ENCODE measurements at regions not wholly inside any gene's neighbourhood (a gene's known extent, or its start where the extent isn't known, plus 50 kb on each side); places are given as distances from the start of the nearest gene placed in this dataset.
"Not testable (repeated sequence)": the region's sequence is repeated elsewhere in the genome, so short reads cannot be mapped to it uniquely, and the experiment has no call there.

- no peaks in the 10 kb centered on the region for H3K36me3 Mint-ChIP-seq (ENCODE audit: low read depth)
- no peaks in the 10 kb centered on the region for H3K27me3 Mint-ChIP-seq
- no peak overlapping the region for H3K4me3 Mint-ChIP-seq
- H3K9me3 Mint-ChIP-seq, result no peaks in the 10 kb centered on the region
- no peak overlapping the region for H3K27ac Mint-ChIP-seq
- no peak for DNase-seq
- ChIA-PET CTCF (no interaction called here), POLR2A (no interaction called here)
- no peaks in the 10 kb centered on the region for H3K4me1 Mint-ChIP-seq
These were observed 61.4 kb downstream of the DDX53 start for GRCh38 chrX:23061116-23061515.

- H3K27me3 Mint-ChIP-seq, result no peaks in the 10 kb centered on the region
These were observed 62.6 kb downstream of the DDX53 start for GRCh38 chrX:23062359-23062758.

GRCh38 chrX:23066588-23067281 lies 67.0 kb downstream of the DDX53 start:
- no peak overlapping the region for H3K4me3 Mint-ChIP-seq
- H3K27me3 Mint-ChIP-seq, result no peaks in the 10 kb centered on the region
- H3K4me1 Mint-ChIP-seq, result no peaks in the 10 kb centered on the region
- H3K27ac Mint-ChIP-seq, result no peak overlapping the region
- ChIA-PET CTCF (no interaction called here), POLR2A (no interaction called here)
- no peaks in the 10 kb centered on the region for H3K9me3 Mint-ChIP-seq
- no peaks in the 10 kb centered on the region for H3K36me3 Mint-ChIP-seq (ENCODE audit: low read depth)
- no peak for DNase-seq

More at GRCh38 chrX:23062359-23062758, 62.6 kb downstream of the DDX53 start:
- H3K27ac Mint-ChIP-seq, result no peak overlapping the region
- no peak overlapping the region for H3K4me3 Mint-ChIP-seq
- DNase-seq, result no peak
- H3K36me3 Mint-ChIP-seq (ENCODE audit: low read depth), result no peaks in the 10 kb centered on the region
- ChIA-PET POLR2A (no interaction called here), CTCF (no interaction called here)
- H3K9me3 Mint-ChIP-seq, result no peaks in the 10 kb centered on the region
- H3K4me1 Mint-ChIP-seq, result no peaks in the 10 kb centered on the region

- H3K36me3 Mint-ChIP-seq (ENCODE audit: low read depth); DNase-seq; CTCF ChIA-PET; H3K9me3 Mint-ChIP-seq; H3K4me3 Mint-ChIP-seq; H3K27me3 Mint-ChIP-seq; H3K27ac Mint-ChIP-seq; H3K4me1 Mint-ChIP-seq; POLR2A ChIA-PET: not testable (repeated sequence)
These were observed 75.7 kb downstream of the DDX53 start for GRCh38 chrX:23075461-23075860.

- no peaks in the 10 kb centered on the region for H3K36me3 Mint-ChIP-seq (ENCODE audit: low read depth)
- H3K9me3 Mint-ChIP-seq, result no peaks in the 10 kb centered on the region
- ChIA-PET CTCF (no interaction called here), POLR2A (no interaction called here)
- no peak overlapping the region for H3K27ac Mint-ChIP-seq
- H3K4me3 Mint-ChIP-seq, result no peak overlapping the region
- DNase-seq, result no peak
- no peaks in the 10 kb centered on the region for H3K27me3 Mint-ChIP-seq
- no peaks in the 10 kb centered on the region for H3K4me1 Mint-ChIP-seq
These were observed 79.6 kb downstream of the DDX53 start for GRCh38 chrX:23079347-23079746.

GRCh38 chrX:23100826-23101225 lies 101.1 kb downstream of the DDX53 start:
- H3K27ac Mint-ChIP-seq, result no peak overlapping the region

GRCh38 chrX:23103546-23103945 lies 103.8 kb downstream of the DDX53 start:
- H3K27ac Mint-ChIP-seq, result no peak overlapping the region
- CTCF ChIA-PET, result no interaction called here
- DNase-seq, result no peak
- H3K36me3 Mint-ChIP-seq (ENCODE audit: low read depth), result no peaks in the 10 kb centered on the region
- no peak overlapping the region for H3K4me3 Mint-ChIP-seq
- H3K27me3 Mint-ChIP-seq, result no peaks in the 10 kb centered on the region
- no peaks in the 10 kb centered on the region for H3K9me3 Mint-ChIP-seq
- H3K4me1 Mint-ChIP-seq, result no peaks in the 10 kb centered on the region
- POLR2A ChIA-PET, result no interaction called here

More at GRCh38 chrX:23100826-23101225, 101.1 kb downstream of the DDX53 start:
- CTCF ChIA-PET, result no interaction called here
- Mint-ChIP-seq H3K4me3 (no peak overlapping the region), H3K27me3 (no peaks in the 10 kb centered on the region), H3K36me3 (ENCODE audit: low read depth) (no peaks in the 10 kb centered on the region), H3K4me1 (no peaks in the 10 kb centered on the region), H3K9me3 (no peaks in the 10 kb centered on the region)
- no peak for DNase-seq
- POLR2A ChIA-PET, result no interaction called here

GRCh38 chrX:23114241-23114640 lies 114.5 kb downstream of the DDX53 start:
- no peaks in the 10 kb centered on the region for H3K4me1 Mint-ChIP-seq
- no peaks in the 10 kb centered on the region for H3K9me3 Mint-ChIP-seq
- H3K27me3 Mint-ChIP-seq, result no peaks in the 10 kb centered on the region
- DNase-seq, result no peak
- no peak overlapping the region for H3K27ac Mint-ChIP-seq
- H3K36me3 Mint-ChIP-seq (ENCODE audit: low read depth), result no peaks in the 10 kb centered on the region
- ChIA-PET CTCF (no interaction called here), POLR2A (interaction anchor here (0.6 kb wide), 1 partner anchor 385 kb away, joined by 3 read pairs; no protein-coding TSS in a partner anchor)
- H3K4me3 Mint-ChIP-seq, result no peak overlapping the region

GRCh38 chrX:23115651-23116050 lies 115.9 kb downstream of the DDX53 start:
- no peaks in the 10 kb centered on the region for H3K27me3 Mint-ChIP-seq
- POLR2A ChIA-PET, result no interaction called here

GRCh38 chrX:23118163-23118562 lies 118.4 kb downstream of the DDX53 start:
- no peak overlapping the region for H3K4me3 Mint-ChIP-seq
- no peaks in the 10 kb centered on the region for H3K27me3 Mint-ChIP-seq
- no peaks in the 10 kb centered on the region for H3K36me3 Mint-ChIP-seq (ENCODE audit: low read depth)
- DNase-seq, result no peak
- no peaks in the 10 kb centered on the region for H3K4me1 Mint-ChIP-seq
- H3K9me3 Mint-ChIP-seq, result no peaks in the 10 kb centered on the region
- H3K27ac Mint-ChIP-seq, result no peak overlapping the region
- CTCF ChIA-PET, result no interaction called here
- POLR2A ChIA-PET, result no interaction called here

More at GRCh38 chrX:23115651-23116050, 115.9 kb downstream of the DDX53 start:
- H3K4me1 Mint-ChIP-seq, result no peaks in the 10 kb centered on the region
- no peak overlapping the region for H3K27ac Mint-ChIP-seq
- no peaks in the 10 kb centered on the region for H3K36me3 Mint-ChIP-seq (ENCODE audit: low read depth)
- CTCF ChIA-PET, result no interaction called here
- no peak overlapping the region for H3K4me3 Mint-ChIP-seq
- H3K9me3 Mint-ChIP-seq, result no peaks in the 10 kb centered on the region
- no peak for DNase-seq

GRCh38 chrX:23118890-23119527 lies 119.2 kb downstream of the DDX53 start:
- POLR2A ChIA-PET, result no interaction called here
- H3K27me3 Mint-ChIP-seq, result no peaks in the 10 kb centered on the region

GRCh38 chrX:23127586-23127985 lies 127.8 kb downstream of the DDX53 start:
- no peaks in the 10 kb centered on the region for H3K4me1 Mint-ChIP-seq
- POLR2A ChIA-PET, result no interaction called here
- no peak for DNase-seq
- CTCF ChIA-PET, result no interaction called here
- no peaks in the 10 kb centered on the region for H3K27me3 Mint-ChIP-seq
- H3K36me3 Mint-ChIP-seq (ENCODE audit: low read depth), result no peaks in the 10 kb centered on the region
- no peaks in the 10 kb centered on the region for H3K9me3 Mint-ChIP-seq
- no peak overlapping the region for H3K27ac Mint-ChIP-seq
- no peak overlapping the region for H3K4me3 Mint-ChIP-seq

More at GRCh38 chrX:23118890-23119527, 119.2 kb downstream of the DDX53 start:
- no peak for DNase-seq
- CTCF ChIA-PET, result no interaction called here
- no peak overlapping the region for H3K4me3 Mint-ChIP-seq
- H3K4me1 Mint-ChIP-seq, result no peaks in the 10 kb centered on the region
- H3K27ac Mint-ChIP-seq, result no peak overlapping the region
- no peaks in the 10 kb centered on the region for H3K36me3 Mint-ChIP-seq (ENCODE audit: low read depth)
- H3K9me3 Mint-ChIP-seq, result no peaks in the 10 kb centered on the region

GRCh38 chrX:23133551-23133950 lies 133.8 kb downstream of the DDX53 start:
- no peaks in the 10 kb centered on the region for H3K36me3 Mint-ChIP-seq (ENCODE audit: low read depth)
- DNase-seq, result no peak
- POLR2A ChIA-PET, result no interaction called here
- H3K9me3 Mint-ChIP-seq, result no peaks in the 10 kb centered on the region
- no peaks in the 10 kb centered on the region for H3K27me3 Mint-ChIP-seq
- no peaks in the 10 kb centered on the region for H3K4me1 Mint-ChIP-seq
- CTCF ChIA-PET, result no interaction called here
- H3K4me3 Mint-ChIP-seq, result no peak overlapping the region
- H3K27ac Mint-ChIP-seq, result no peak overlapping the region

- no peaks in the 10 kb centered on the region for H3K4me1 Mint-ChIP-seq
- H3K27me3 Mint-ChIP-seq, result no peaks in the 10 kb centered on the region
- no peaks in the 10 kb centered on the region for H3K36me3 Mint-ChIP-seq (ENCODE audit: low read depth)
- H3K9me3 Mint-ChIP-seq, result no peaks in the 10 kb centered on the region
- DNase-seq, result no peak
- H3K27ac Mint-ChIP-seq, result no peak overlapping the region
- H3K4me3 Mint-ChIP-seq, result no peak overlapping the region
- ChIA-PET POLR2A (no interaction called here), CTCF (no interaction called here)
These were observed 134.4 kb downstream of the DDX53 start for GRCh38 chrX:23134136-23134535.
